ENCODE measurements at regions not wholly inside any gene's neighbourhood (a gene's known extent, or its start where the extent isn't known, plus 50 kb on each side); places are given as distances from the start of the nearest gene placed in this dataset.

DNA sequence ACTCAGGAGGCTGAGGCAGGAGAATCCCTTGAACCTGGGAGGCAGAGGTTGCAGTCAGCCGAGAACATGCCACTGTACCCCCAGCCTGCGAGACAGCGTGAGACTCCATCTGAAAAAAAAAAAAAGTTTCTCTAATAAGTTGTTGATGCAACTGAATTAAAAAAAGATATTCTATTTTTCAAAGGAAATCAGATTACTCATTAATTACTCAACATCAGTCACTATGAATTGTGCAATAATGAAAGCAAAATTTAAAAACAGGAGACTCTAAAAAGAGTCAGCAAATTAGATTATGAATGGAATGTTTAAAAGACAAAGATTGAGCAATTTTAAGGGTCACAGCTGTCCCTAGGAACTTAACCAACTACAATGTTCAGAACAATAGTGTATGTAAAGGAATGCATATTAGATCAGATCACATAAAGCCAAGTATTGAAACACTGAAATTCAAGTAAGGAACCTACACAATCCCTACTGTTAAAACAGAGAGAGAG lies 60.2 kb upstream of the SLC4A7 start:
- Histone ChIP-seq H3K4me2 (ENCODE audit: low read length) (no peak overlapping the region), H3K4me3 (ENCODE audit: low read length) (no peak overlapping the region), H3K9me3 (ENCODE audit: control insufficient read depth, insufficient read depth, low read length) (no peaks in the 10 kb centered on the region), H3K4me1 (ENCODE audit: control insufficient read depth, low read length) (no peaks in the 10 kb centered on the region), H4K20me1 (ENCODE audit: control insufficient read depth, insufficient read depth, low read depth, low read length) (no peaks in the 10 kb centered on the region), H3F3A (ENCODE audit: control insufficient read depth, insufficient read depth) (no peaks in the 10 kb centered on the region), H3K27ac (ENCODE audit: low read depth, low read length) (no peak overlapping the region), H3K36me3 (ENCODE audit: control insufficient read depth, low read length) (no peaks in the 10 kb centered on the region), H3K27me3 (ENCODE audit: control insufficient read depth, low read length) (no peaks in the 10 kb centered on the region), H3K79me2 (ENCODE audit: control insufficient read depth, low read length) (no peaks in the 10 kb centered on the region), H3K9me2 (replicated peaks; ENCODE audit: control insufficient read depth, low read length) (no peaks in the 10 kb centered on the region)
- TF ChIP-seq, protein P1, sequence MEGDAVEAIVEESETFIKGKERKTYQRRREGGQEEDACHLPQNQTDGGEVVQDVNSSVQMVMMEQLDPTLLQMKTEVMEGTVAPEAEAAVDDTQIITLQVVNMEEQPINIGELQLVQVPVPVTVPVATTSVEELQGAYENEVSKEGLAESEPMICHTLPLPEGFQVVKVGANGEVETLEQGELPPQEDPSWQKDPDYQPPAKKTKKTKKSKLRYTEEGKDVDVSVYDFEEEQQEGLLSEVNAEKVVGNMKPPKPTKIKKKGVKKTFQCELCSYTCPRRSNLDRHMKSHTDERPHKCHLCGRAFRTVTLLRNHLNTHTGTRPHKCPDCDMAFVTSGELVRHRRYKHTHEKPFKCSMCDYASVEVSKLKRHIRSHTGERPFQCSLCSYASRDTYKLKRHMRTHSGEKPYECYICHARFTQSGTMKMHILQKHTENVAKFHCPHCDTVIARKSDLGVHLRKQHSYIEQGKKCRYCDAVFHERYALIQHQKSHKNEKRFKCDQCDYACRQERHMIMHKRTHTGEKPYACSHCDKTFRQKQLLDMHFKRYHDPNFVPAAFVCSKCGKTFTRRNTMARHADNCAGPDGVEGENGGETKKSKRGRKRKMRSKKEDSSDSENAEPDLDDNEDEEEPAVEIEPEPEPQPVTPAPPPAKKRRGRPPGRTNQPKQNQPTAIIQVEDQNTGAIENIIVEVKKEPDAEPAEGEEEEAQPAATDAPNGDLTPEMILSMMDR (IDR thresholded peaks at IDR 0.05; ENCODE audit: low read depth, low read length, poor library complexity, severe bottlenecking), result no peak
- no peak for TF ChIP-seq EZH2phosphoT487 (IDR thresholded peaks at IDR 0.05; ENCODE audit: borderline replicate concordance, low read length)

DNA sequence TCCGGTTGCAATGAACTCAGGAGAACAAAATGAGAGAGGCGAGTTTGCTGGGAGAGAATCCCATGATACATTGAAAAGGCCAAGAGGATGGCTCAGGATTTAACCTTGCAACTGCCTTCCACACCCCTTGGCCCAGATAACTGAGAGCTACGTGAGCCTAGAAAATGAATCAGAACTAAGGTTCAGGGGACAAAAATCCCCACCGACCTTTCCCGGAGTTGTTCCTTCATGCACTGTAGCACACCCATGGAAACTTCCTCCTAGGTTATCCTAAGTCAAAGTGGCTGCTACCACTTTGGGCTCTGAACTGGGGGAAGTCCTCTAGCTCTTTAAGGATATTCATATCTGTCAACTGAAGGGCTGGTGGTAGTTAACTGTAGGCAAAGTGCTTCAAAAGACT lies 58.3 kb upstream of the SLC4A7 start:
- Histone ChIP-seq H3K27ac (ENCODE audit: low read depth, low read length) (no peak overlapping the region), H3K4me1 (ENCODE audit: control insufficient read depth, low read length) (no peaks in the 10 kb centered on the region), H3K9me3 (ENCODE audit: control insufficient read depth, insufficient read depth, low read length) (no peaks in the 10 kb centered on the region), H4K20me1 (ENCODE audit: control insufficient read depth, insufficient read depth, low read depth, low read length) (no peaks in the 10 kb centered on the region), H3K4me2 (ENCODE audit: low read length) (no peak overlapping the region), H3K27me3 (ENCODE audit: control insufficient read depth, low read length) (no peaks in the 10 kb centered on the region), H3K36me3 (ENCODE audit: control insufficient read depth, low read length) (no peaks in the 10 kb centered on the region), H3K79me2 (ENCODE audit: control insufficient read depth, low read length) (no peaks in the 10 kb centered on the region), H3K4me3 (ENCODE audit: low read length) (no peak overlapping the region), H3K9me2 (replicated peaks; ENCODE audit: control insufficient read depth, low read length) (no peaks in the 10 kb centered on the region), H3F3A (ENCODE audit: control insufficient read depth, insufficient read depth) (no peaks in the 10 kb centered on the region)
- TF ChIP-seq, protein P1 (IDR thresholded peaks at IDR 0.05; ENCODE audit: low read depth, low read length, poor library complexity, severe bottlenecking), result no peak
- TF ChIP-seq EZH2phosphoT487 (IDR thresholded peaks at IDR 0.05; ENCODE audit: borderline replicate concordance, low read length), result no peak

DNA sequence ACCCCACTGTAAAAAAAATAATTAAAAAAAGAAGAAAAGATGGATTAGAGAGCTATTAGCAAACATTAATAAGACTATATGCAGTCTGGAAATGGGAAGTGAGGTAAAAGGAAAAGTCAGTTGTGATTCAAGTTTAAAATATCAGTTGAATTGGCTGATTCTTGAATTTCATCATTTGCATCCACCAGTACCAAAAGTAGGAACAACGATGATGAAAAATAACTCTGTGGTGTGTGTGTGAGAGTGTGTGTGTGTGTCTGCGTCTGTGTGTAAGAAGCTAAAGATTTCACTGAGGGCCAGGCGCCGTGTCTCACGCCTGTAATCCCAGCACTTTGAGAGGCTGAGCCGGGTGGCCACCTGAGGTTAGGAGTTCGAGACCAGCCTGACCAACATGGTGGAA lies 56.0 kb upstream of the SLC4A7 start:
- no peak overlapping the region for H3K27ac ChIP-seq (ENCODE audit: low read depth, low read length)
- no peaks in the 10 kb centered on the region for H3K9me2 ChIP-seq (replicated peaks; ENCODE audit: control insufficient read depth, low read length)
- no peaks in the 10 kb centered on the region for H3K36me3 ChIP-seq (ENCODE audit: control insufficient read depth, low read length)
- TF ChIP-seq, protein P1 (IDR thresholded peaks at IDR 0.05; ENCODE audit: low read depth, low read length, poor library complexity, severe bottlenecking), result no peak
- no peak for TF ChIP-seq EZH2phosphoT487 (IDR thresholded peaks at IDR 0.05; ENCODE audit: borderline replicate concordance, low read length)
- H3K4me3 ChIP-seq (ENCODE audit: low read length), result no peak overlapping the region
- no peaks in the 10 kb centered on the region for H3K27me3 ChIP-seq (ENCODE audit: control insufficient read depth, low read length)
- no peaks in the 10 kb centered on the region for H3K4me1 ChIP-seq (ENCODE audit: control insufficient read depth, low read length)
- H3K9me3 ChIP-seq (ENCODE audit: control insufficient read depth, insufficient read depth, low read length), result no peaks in the 10 kb centered on the region
- H4K20me1 ChIP-seq (ENCODE audit: control insufficient read depth, insufficient read depth, low read depth, low read length), result no peaks in the 10 kb centered on the region
- no peak overlapping the region for H3K4me2 ChIP-seq (ENCODE audit: low read length)
- no peaks in the 10 kb centered on the region for H3K79me2 ChIP-seq (ENCODE audit: control insufficient read depth, low read length)
- H3F3A ChIP-seq (ENCODE audit: control insufficient read depth, insufficient read depth), result no peaks in the 10 kb centered on the region
